ENCODE measurements at regions not wholly inside any gene's neighbourhood (a gene's known extent, or its start where the extent isn't known, plus 50 kb on each side); places are given as distances from the start of the nearest gene placed in this dataset.

DNA sequence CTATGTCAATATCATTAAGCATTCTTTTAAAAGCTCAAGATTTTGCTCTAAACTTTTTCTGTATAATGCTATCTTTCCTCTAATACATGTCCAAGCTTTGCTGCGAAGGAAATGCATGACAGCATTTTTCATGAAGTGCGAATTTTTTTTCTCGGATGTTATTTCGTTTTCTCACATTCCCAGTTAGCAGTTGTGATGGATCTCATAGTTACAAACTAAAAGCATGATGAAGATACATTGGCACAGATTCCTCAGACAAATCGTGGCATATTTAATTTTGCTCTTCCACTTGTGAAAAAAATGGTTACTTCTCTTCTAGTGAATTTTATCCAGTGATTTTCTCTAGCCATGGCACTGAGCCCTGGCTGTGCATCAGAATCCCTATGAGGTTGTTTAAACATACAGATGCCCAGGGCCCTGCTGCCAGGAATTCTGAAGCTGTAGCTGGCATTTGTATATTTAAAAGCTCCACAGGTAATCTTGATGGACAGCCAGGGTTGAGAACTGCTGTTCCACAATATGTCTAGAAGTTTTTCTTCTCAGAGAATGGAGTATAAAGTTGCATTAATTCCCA lies 299.8 kb upstream of the NEBL start:
- no peak for DNase-seq

DNA sequence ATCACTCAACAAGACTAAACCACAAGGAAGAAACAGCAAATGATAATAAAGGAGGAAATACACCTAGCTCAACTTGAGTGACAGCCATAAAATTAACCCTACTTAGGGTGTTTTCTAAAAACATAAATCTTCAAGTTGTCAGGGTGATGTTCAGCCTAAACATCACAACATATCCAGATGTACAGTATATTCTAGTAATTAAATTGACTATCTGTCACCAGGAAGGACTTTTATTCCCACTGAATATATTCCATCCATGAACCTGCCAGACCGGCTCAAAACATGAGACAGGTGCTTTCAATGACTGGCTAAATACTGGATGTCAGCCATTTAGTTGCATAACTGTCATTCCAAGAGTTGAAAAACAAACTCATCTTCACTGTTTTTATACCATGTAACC lies 298.1 kb upstream of the NEBL start:
- DNase-seq, result no peak

DNA sequence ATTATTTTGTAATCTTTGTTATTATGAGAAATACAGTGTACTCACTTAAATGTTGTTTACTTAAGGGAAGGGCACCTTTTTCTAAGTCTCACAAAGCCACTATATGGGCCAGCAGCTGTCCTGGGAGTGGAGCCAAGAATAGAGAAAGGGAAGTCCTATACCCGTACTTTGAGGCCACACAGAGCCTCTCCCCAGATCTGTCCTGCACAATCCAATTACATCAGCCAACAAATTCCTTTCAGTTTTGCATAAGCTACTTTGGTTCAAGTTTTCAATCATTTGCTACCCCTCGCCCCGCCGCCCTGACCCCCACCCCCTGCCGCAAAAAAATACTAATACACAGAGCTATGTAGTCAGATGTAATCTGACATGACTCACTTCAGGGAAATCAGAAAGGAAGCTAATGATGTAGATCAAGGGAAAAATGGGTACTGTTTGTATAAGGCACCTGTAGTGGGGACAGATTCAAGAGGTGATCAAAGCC lies 297.4 kb upstream of the NEBL start:
- no peak for DNase-seq

DNA sequence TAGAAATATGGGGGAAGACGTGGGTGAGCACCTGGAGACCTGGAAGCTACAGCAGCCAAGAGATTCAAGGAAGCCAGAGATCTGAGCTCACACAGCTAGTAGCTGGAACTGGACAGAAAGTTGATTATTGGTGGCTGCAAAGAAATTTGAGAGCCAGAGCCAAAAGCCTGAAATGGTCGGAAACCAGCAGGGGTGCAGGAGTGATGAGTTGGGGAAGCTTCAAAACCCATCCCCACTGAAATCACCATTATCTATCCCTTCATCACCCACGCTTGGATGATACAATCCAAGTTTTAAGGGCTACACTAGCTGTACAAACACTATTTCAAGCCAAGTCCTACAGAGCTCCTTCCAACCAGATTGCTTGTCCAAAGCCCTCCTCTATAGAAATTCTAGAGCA lies 296.1 kb upstream of the NEBL start:
- DNase-seq, result no peak

DNA sequence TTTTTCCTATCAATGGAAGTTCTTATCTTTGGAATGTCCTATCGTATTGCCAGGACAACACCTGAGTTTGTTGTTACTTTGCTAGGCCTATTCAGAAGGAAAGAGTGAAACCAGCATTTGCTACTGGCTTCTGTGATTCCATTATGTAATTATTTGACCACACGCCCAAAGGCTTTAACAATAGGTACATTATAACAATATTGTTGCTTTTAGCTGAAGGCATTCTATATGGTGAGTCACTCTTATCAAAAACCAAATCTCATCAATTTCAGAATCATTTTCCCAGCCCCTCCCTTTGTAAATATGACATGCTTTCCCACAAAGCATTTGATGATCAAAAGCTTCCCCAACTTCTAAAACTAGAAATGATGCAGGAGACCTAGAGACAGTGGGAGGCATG lies 294.4 kb upstream of the NEBL start:
- no peak for DNase-seq

GRCh38 chr10:21184984-21185383 lies 287.9 kb upstream of the NEBL start:
- DNase-seq, result no peak

- no peak for DNase-seq
Measured at GRCh38 chr10:21184216-21184615, 287.1 kb upstream of the NEBL start.

GRCh38 chr10:21183025-21183424 lies 285.9 kb upstream of the NEBL start:
- no peak for DNase-seq

DNA sequence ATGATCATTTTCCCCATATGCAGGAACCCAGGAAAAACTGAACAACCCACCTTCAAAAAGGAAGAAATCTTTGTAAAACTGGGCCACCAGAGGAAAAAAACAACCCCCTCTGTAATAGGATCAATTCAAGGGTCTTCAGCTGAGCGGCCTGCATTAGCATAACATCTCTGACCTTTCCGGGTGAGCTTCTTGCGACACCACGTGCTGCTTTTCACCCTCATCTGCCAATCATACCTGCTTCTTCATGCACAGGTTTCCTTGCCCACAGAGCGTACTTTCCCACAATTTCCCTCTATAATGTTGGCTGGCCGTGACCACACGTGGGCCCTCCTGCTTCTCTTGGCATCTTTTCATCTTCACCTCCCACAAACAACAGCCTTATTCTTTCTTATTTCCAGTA lies 284.3 kb upstream of the NEBL start:
- DNase-seq, result no peak

DNA sequence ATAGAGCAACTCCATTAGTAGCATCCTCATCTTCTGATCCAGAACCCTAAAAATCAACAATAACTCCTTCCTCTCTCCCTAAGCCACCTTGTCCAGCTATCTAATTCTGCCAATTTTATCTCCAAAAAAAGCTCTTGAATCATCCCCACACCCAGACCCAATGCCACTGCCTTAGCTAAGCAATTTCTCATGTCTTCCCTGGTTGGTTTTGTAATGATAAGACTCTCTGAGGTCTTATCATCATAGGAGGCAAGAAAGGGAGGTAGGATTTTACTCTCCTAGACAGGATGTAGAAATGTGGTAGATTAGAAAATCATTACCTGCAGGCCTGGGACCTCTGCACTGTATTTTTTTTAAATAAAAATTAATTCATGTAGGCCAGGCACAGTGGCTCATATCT lies 283.5 kb upstream of the NEBL start:
- DNase-seq, result no peak

DNA sequence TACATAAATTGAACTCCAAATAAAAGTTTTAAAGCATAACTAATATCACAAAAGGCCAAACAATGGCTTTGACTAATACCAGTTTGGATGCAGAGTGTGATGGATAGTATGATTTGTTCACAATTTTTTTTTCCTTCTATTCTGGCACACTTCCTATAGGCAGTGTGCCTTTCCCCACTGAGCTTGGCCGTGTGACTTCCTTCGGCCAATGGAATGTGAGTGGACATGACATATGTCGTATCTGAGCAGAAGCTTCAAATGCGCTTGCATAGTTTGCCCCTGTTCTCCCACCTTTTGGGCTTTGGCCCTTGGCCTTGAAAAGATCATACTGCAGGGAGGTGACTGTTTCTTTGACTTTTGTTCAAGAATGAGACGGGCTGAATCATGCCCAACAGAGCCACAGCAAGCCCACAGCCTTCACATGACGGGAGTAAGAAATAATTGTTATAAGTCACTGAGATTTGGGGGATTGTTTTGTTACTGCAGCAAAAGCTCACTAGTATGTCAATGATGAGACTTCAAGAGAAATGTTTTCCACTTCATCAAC lies 279.9 kb upstream of the NEBL start:
- no peak for DNase-seq

- no peak for DNase-seq
Measured at GRCh38 chr10:21175797-21176196, 278.7 kb upstream of the NEBL start.

DNA sequence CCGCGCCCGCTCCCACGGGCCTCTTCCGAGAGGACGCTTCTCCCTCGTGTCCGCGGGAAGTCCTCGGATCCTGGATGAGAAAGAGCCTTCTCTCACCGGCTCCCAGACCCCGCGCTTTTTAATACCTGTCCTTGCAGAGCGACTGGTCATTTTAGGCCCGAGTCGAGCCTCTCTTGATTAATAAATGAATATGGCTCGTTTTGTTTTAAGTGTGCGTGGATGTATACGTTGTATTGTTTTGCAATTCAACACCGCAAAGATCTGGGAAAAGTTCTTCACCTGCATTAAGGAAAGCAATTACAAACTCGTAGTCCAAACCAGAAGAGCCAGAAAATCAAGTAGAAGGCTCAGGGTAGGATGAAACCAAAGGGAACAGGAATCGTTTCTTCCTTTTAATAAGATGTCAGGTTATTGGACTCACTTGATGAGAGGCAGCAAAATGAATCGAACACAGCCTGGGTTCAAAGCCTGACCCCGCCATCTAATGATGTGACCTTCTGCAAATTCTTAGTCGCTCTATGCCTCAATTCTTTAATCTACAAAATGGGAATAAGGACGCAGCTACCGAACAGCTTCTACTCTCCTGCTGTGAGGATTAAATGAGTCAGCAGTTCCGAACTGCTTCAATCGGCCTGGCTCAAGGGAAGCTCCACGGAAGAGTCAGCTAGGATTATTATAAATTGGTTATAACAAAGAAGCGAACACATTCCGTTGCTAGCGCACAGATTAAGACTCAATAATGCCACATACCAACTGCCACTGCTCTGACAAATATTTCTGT lies 277.8 kb upstream of the NEBL start:
- no peak for DNase-seq

DNA sequence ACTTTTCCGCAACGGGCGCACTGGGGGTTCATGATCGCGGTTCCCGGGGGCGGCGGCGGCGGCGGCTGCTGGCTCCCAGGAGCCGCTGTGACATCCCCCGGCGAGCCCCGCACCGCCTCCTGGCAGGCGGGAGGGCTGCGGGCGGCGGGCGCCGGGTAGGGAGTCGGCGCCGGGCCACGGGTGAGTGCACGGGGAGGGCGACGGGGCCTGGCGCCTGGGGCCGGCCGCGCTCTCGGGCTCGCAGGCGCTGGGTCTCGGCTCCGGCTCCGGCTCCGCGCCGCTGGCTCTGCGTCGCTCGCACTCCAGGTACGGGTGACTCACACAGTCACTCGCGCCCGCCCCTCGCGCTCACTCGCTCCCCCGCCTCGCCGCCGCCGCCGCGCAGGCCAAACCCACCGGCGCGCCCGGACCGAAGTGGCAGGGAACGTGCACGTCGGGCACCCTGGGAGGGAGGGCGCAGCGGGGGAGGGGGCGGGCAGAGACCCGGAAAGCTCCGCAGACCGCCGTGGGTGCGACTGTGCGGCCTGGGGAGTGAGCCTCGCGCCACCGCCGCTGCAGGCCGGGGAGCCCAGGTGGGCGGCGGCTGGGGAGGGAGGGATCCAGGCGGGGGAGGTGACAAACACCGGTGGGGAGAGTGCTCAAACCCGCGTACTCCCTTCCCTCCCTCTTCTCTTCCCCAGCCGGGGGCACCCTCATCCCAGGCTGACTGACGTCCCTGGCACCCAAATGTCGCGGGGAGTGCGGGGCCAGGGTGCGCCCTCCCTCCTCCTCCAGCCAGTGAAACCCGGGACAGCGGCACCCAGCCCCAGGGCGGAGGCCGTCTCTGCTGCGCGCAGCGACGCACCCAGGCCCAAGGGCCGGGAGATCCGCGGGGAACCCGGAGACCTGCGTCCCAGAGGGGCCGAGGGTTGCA lies 276.9 kb upstream of the NEBL start:
- DNase-seq, result no peak

DNA sequence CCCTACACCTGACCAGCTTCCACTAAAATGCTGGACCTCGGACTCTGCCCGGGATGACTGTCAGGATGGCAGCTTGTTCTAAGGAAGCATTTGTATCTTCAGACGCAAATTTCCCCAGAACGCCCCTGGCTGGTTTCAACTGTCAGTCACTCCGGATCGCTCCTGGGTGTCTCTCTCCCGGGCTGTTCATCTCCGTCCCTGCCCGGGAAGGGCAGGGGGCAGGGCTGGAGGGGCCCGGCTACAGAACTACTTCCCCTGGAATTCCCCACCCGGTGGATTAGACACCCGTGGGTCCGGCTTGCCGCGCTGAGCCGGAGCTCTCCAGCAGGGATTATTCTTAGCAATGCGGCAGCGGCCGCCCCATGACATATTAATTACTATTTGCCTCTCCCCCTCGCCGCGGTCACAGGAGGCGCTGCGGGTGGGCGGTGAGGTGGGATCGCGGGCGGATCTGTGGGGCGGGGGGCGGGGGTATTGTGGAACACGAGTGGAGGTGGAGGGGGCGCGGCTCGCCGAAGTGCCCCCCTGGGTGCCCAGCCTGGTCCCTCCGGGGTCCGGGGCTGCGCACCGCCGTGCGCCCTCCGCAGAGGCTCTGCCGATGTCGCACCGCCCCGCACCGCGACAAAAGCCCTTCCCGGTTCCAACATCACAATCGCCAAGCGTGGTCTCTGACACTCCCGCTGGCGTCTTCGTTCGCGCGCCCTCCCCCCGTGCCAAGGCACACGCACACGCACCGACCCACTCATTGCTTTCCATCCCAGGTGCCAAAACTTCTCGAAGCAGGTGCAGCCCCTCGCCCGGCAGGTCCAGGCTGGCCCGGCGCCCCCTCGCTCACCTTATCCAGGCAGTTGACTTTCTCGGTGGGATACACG lies 276.1 kb upstream of the NEBL start:
- DNase-seq, result no peak

DNA sequence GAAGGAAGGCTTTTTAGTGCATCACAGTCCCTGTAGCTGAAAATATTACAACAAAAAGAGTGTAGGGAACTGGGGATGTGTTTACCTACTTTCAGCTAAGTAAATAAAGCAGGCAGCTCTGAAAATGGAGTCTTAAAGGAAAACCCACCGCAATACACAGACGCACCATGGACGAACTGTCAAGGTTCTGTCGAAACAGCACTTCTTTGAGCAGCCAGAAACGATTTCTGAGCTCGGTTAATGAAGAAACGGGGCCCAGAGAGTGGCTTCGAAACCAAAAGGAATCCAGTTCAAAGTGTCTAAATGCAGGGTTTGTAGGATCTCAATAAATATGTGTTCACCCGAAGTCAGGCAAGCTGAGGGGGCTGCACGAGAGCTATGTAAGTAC lies 275.4 kb upstream of the NEBL start:
- no peak for DNase-seq

GRCh38 chr10:21171936-21172541 lies 274.9 kb upstream of the NEBL start:
- DNase-seq, result no peak

DNA sequence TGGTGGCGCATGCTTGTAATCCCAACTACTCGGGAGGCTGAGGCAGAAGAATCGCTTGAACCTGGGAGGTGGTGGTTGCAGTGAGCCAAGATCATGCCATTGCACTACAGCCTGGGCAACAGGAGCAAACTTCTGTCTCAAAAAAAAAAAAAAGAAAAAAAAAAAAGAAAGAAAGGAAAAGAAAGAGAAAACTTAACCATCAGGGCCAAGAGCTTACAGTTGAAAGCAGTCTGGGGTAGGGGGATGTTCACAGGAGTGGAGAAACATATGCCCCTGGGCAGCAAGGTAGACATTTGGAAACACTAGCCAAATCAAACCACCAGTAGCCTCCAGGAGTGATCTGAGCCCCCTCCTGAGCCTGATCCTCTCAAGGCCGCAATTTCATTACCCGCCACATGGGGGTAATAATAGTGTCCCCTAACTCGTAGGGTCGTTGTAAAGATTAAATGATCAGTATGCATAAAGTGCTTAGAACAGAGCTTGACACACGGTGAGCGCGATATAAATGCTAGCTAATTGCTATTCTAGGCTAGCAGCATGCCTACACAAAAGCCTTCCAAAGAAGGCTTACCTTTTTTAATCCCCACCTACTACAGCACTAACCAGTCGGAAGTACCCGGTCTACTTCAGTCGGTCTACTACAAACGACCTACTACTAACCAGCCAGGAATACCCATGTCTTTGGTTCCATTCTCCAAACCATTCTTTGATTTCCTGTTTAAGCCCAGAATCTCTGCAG lies 274.3 kb upstream of the NEBL start:
- no peak for DNase-seq

- no peak for DNase-seq
Measured at GRCh38 chr10:21170216-21170615, 273.1 kb upstream of the NEBL start.

DNA sequence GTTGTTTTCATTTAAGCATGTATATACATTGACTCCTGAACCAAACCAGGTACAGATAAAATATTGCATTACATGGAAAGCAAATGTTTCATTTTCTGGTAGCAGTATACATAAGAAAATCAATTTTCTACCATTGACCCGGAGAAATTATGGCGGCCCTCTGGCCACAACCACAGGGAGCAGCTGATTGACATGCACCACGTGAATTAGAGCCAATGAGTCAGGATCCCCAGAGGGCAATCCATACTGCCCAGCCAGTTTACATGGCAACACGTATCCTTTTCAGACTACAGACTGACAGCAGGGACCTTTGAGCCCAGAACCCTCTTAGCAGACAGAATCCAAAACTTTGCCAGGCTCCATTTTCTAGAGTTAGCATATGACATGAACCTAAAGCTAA lies 272.2 kb upstream of the NEBL start:
- DNase-seq, result no peak

DNA sequence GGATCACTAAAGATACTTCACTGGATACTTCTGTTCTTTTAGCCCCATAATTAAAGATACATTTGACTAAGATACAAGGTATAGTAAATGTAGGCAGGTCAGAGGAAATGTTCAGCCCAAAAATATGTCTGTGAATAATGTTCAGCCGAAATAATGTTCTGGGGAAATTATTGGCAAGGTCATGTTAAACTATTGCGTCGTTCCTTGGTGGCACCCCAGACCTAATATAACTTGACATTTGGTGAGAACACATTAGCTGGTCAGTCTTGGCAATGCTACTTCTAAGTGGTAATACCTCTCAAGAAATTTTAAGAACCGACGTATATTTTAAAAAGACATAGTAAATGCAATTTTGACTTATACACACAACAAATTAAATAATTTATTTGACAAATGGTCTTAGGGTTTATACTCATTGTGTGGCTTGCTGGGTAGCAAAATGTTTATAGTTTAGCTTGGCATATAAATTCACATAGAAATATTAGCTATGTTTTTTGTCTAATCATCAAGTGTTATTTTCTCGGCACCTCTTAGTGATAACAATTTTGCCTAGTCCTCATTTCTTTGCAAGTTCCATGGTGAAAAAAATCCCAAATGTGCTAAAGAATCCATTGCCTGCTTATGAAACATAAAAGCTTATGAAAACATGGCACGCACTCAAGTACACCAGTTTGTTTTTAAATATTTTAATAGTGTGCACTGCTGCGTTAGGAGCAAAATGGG lies 270.3 kb upstream of the NEBL start:
- no peak for DNase-seq
